LNCaP clone FGC (cell line): ENCODE measurements at regions not wholly inside any gene's neighbourhood (a gene's known extent, or its start where the extent isn't known, plus 50 kb on each side); places are given as distances from the start of the nearest gene placed in this dataset.

ENCODE experiments used
- DNase-seq: peaks from one replicate; pipeline ENCODE4 v3.0.0-alpha.2; 2011; ENCODE audit warnings: low read depth
- H3K4me3 ChIP-seq: 2 replicates; pipeline ENCODE4 v1.5.1; 2011; ENCODE audit warnings: mild to moderate bottlenecking, low read depth, low read length, control low read depth
- CTCF ChIP-seq: IDR thresholded peaks from 2 replicates; pipeline ENCODE4 v1.5.1; 2012; ENCODE audit warnings: mild to moderate bottlenecking; ENCODE audit not compliant: control insufficient read depth, insufficient read depth; ENCODE audit errors: extremely low read depth

- no peak for DNase-seq
- no peak for TF ChIP-seq CTCF
- no peak overlapping the region for H3K4me3 ChIP-seq
Observed at GRCh38 chr5:109992264-109992915, 302.7 kb downstream of the MAN2A1 start.

GRCh38 chr5:109994135-109994534 lies 304.4 kb downstream of the MAN2A1 start:
- no peak overlapping the region for H3K4me3 ChIP-seq
- DNase-seq, result no peak
- no peak for TF ChIP-seq CTCF

GRCh38 chr5:109996246-109996645 lies 306.5 kb downstream of the MAN2A1 start:
- no peak overlapping the region for H3K4me3 ChIP-seq
- TF ChIP-seq CTCF, result no peak
- no peak for DNase-seq

GRCh38 chr5:109997161-109997560 lies 307.4 kb downstream of the MAN2A1 start:
- H3K4me3 ChIP-seq, result no peak overlapping the region
- TF ChIP-seq CTCF, result no peak
- DNase-seq, result no peak

GRCh38 chr5:109998208-109998607 lies 308.5 kb downstream of the MAN2A1 start:
- H3K4me3 ChIP-seq, result no peak overlapping the region
- DNase-seq, result no peak
- no peak for TF ChIP-seq CTCF

- no peak for TF ChIP-seq CTCF
- no peak for DNase-seq
- H3K4me3 ChIP-seq, result no peak overlapping the region
Observed at GRCh38 chr5:109998726-109999125, 309.0 kb downstream of the MAN2A1 start.

- TF ChIP-seq CTCF, result no peak
- no peak for DNase-seq
Observed at GRCh38 chr5:110001648-110002047, 311.9 kb downstream of the MAN2A1 start.

More at GRCh38 chr5:110001648-110002047, 311.9 kb downstream of the MAN2A1 start:
- H3K4me3 ChIP-seq, result no peak overlapping the region
